ENCODE measurements at regions not wholly inside any gene's neighbourhood (a gene's known extent, or its start where the extent isn't known, plus 50 kb on each side); places are given as distances from the start of the nearest gene placed in this dataset.

- TF ChIP-seq GATA1 (IDR thresholded peaks at IDR 0.05; ENCODE audit: low read depth, low read length): no peak
- no peak for TF ChIP-seq POLR2A (IDR thresholded peaks at IDR 0.05; ENCODE audit: low read length)
- no peak for DNase-seq
Observed at GRCh38 chr3:67848299-67848698, 193.9 kb upstream of the SUCLG2 start.

GRCh38 chr3:67846166-67846565, 191.8 kb upstream of the SUCLG2 start:
- DNase-seq: no peak
- TF ChIP-seq POLR2A (IDR thresholded peaks at IDR 0.05; ENCODE audit: low read length) (no peak), GATA1 (IDR thresholded peaks at IDR 0.05; ENCODE audit: low read depth, low read length) (no peak)

GRCh38 chr3:67832817-67833216, 178.4 kb upstream of the SUCLG2 start:
- no peak for DNase-seq
- TF ChIP-seq GATA1 (IDR thresholded peaks at IDR 0.05; ENCODE audit: low read depth, low read length) (no peak), POLR2A (IDR thresholded peaks at IDR 0.05; ENCODE audit: low read length) (no peak)

- no peak for TF ChIP-seq GATA1 (IDR thresholded peaks at IDR 0.05; ENCODE audit: low read depth, low read length)
- no peak for TF ChIP-seq POLR2A (IDR thresholded peaks at IDR 0.05; ENCODE audit: low read length)
- no peak for DNase-seq
Observed at GRCh38 chr3:67831262-67831661, 176.8 kb upstream of the SUCLG2 start.

- TF ChIP-seq POLR2A (IDR thresholded peaks at IDR 0.05; ENCODE audit: low read length) (no peak), GATA1 (IDR thresholded peaks at IDR 0.05; ENCODE audit: low read depth, low read length) (no peak)
Observed at GRCh38 chr3:67828486-67829010, 174.1 kb upstream of the SUCLG2 start.

GRCh38 chr3:67821135-67821534, 166.7 kb upstream of the SUCLG2 start:
- TF ChIP-seq POLR2A (IDR thresholded peaks at IDR 0.05; ENCODE audit: low read length) (no peak), GATA1 (IDR thresholded peaks at IDR 0.05; ENCODE audit: low read depth, low read length) (no peak)
- no peak for DNase-seq

More at GRCh38 chr3:67828486-67829010, 174.1 kb upstream of the SUCLG2 start:
- no peak for DNase-seq

- no peak for DNase-seq
- TF ChIP-seq GATA1 (IDR thresholded peaks at IDR 0.05; ENCODE audit: low read depth, low read length) (no peak), POLR2A (IDR thresholded peaks at IDR 0.05; ENCODE audit: low read length) (no peak)
Observed at GRCh38 chr3:67819447-67819846, 165.0 kb upstream of the SUCLG2 start.

- no peak for TF ChIP-seq GATA1 (IDR thresholded peaks at IDR 0.05; ENCODE audit: low read depth, low read length)
- TF ChIP-seq POLR2A (IDR thresholded peaks at IDR 0.05; ENCODE audit: low read length): no peak
- DNase-seq: no peak
Observed at GRCh38 chr3:67809370-67809935, 155.0 kb upstream of the SUCLG2 start.

GRCh38 chr3:67808906-67809305, 154.5 kb upstream of the SUCLG2 start:
- TF ChIP-seq GATA1 (IDR thresholded peaks at IDR 0.05; ENCODE audit: low read depth, low read length) (no peak), POLR2A (IDR thresholded peaks at IDR 0.05; ENCODE audit: low read length) (no peak)
- DNase-seq: no peak

GRCh38 chr3:67804578-67804977, 150.2 kb upstream of the SUCLG2 start:
- TF ChIP-seq GATA1 (IDR thresholded peaks at IDR 0.05; ENCODE audit: low read depth, low read length) (no peak), POLR2A (IDR thresholded peaks at IDR 0.05; ENCODE audit: low read length) (no peak)
- DNase-seq: no peak

- no peak for DNase-seq
- no peak for TF ChIP-seq GATA1 (IDR thresholded peaks at IDR 0.05; ENCODE audit: low read depth, low read length)
- no peak for TF ChIP-seq POLR2A (IDR thresholded peaks at IDR 0.05; ENCODE audit: low read length)
Observed at GRCh38 chr3:67804089-67804488, 149.7 kb upstream of the SUCLG2 start.

GRCh38 chr3:67798412-67798811, 144.0 kb upstream of the SUCLG2 start:
- no peak for TF ChIP-seq POLR2A (IDR thresholded peaks at IDR 0.05; ENCODE audit: low read length)
- no peak for DNase-seq

- TF ChIP-seq GATA1 (IDR thresholded peaks at IDR 0.05; ENCODE audit: low read depth, low read length): no peak
- no peak for TF ChIP-seq POLR2A (IDR thresholded peaks at IDR 0.05; ENCODE audit: low read length)
- DNase-seq: no peak
Observed at GRCh38 chr3:67791620-67792019, 137.2 kb upstream of the SUCLG2 start.

- TF ChIP-seq GATA1 (IDR thresholded peaks at IDR 0.05; ENCODE audit: low read depth, low read length) (no peak), POLR2A (IDR thresholded peaks at IDR 0.05; ENCODE audit: low read length) (no peak)
- peak; percentile 43 to 70 for DNase-seq
Observed at GRCh38 chr3:67790043-67790442, 135.6 kb upstream of the SUCLG2 start.

GRCh38 chr3:67788396-67788795, 134.0 kb upstream of the SUCLG2 start:
- TF ChIP-seq POLR2A (IDR thresholded peaks at IDR 0.05; ENCODE audit: low read length) (no peak), GATA1 (IDR thresholded peaks at IDR 0.05; ENCODE audit: low read depth, low read length) (no peak)

More at GRCh38 chr3:67788396-67788795, 134.0 kb upstream of the SUCLG2 start:
- no peak for DNase-seq

All from erythroblast (primary cell).